NT2/D1 (cell line): ENCODE measurements at regions not wholly inside any gene's neighbourhood (a gene's known extent, or its start where the extent isn't known, plus 50 kb on each side); places are given as distances from the start of the nearest gene placed in this dataset.
"Not testable (repeated sequence)": the region's sequence is repeated elsewhere in the genome, so short reads cannot be mapped to it uniquely, and the experiment has no call there.

Experiments
- DNase-seq: peaks from one replicate; pipeline ENCODE4 v3.0.0-alpha.2; 2011; ENCODE audit warnings: low read depth, low spot score
- H3K27me3 ChIP-seq: 2 replicates; pipeline ENCODE4 v1.6.0; 2011; ENCODE audit warnings: mild to moderate bottlenecking; ENCODE audit not compliant: insufficient read length, insufficient read depth
- H3K36me3 ChIP-seq: 2 replicates; pipeline ENCODE4 v1.6.1; 2011; ENCODE audit warnings: mild to moderate bottlenecking, low read length, mixed read lengths; ENCODE audit not compliant: insufficient read depth, insufficient read length
- H3K4me1 ChIP-seq: 2 replicates; pipeline ENCODE4 v1.5.1; 2011; ENCODE audit not compliant: insufficient read depth, insufficient read length
- H3K4me3 ChIP-seq: 2 replicates; pipeline ENCODE4 v1.5.1; 2011; ENCODE audit warnings: low read depth; ENCODE audit not compliant: insufficient read length
- H3K9ac ChIP-seq: 2 replicates; pipeline ENCODE4 v1.6.0; 2011; ENCODE audit warnings: low read depth; ENCODE audit not compliant: insufficient read length
- H3K9me3 ChIP-seq: 2 replicates; pipeline ENCODE4 v1.5.1; 2011; ENCODE audit warnings: mild to moderate bottlenecking, low read length; ENCODE audit not compliant: insufficient read depth
- SUZ12 ChIP-seq: IDR thresholded peaks from 2 replicates; pipeline ENCODE4 v1.6.1; 2011; ENCODE audit not compliant: insufficient read length, insufficient read depth; ENCODE audit errors: extremely low read depth
- YY1 ChIP-seq: IDR thresholded peaks from 2 replicates; pipeline ENCODE4 v1.6.1; 2011; ENCODE audit not compliant: insufficient read length, insufficient read depth
- ZNF274 ChIP-seq: IDR thresholded peaks from 2 replicates; pipeline ENCODE4 v1.6.1; 2011; ENCODE audit warnings: mild to moderate bottlenecking, low read depth, low read length

- H3K27me3 ChIP-seq: no peaks in the 10 kb centered on the region
- TF ChIP-seq SUZ12: no peak
- TF ChIP-seq YY1: no peak
- no peak for TF ChIP-seq ZNF274
- no peak overlapping the region for H3K9ac ChIP-seq
- H3K4me3 ChIP-seq: no peak overlapping the region
- H3K36me3 ChIP-seq: no peaks in the 10 kb centered on the region
- DNase-seq: no peak
- H3K9me3 ChIP-seq: no peaks in the 10 kb centered on the region
- H3K4me1 ChIP-seq: no peaks in the 10 kb centered on the region
Measured at GRCh38 chr1:197995408-197996258, 78.5 kb downstream of the LHX9 start.

GRCh38 chr1:197996259-197996512, 79.0 kb downstream of the LHX9 start:
- not testable (repeated sequence) for H3K9ac ChIP-seq, H3K4me3 ChIP-seq, H3K36me3 ChIP-seq, H3K27me3 ChIP-seq, H3K4me1 ChIP-seq, H3K9me3 ChIP-seq, DNase-seq

- Histone ChIP-seq H3K36me3 (no peaks in the 10 kb centered on the region), H3K4me3 (no peak overlapping the region), H3K27me3 (no peaks in the 10 kb centered on the region), H3K9ac (no peak overlapping the region), H3K9me3 (no peaks in the 10 kb centered on the region), H3K4me1 (no peaks in the 10 kb centered on the region)
- no peak for TF ChIP-seq SUZ12
- TF ChIP-seq YY1: no peak
- no peak for TF ChIP-seq ZNF274
- no peak for DNase-seq
Measured at GRCh38 chr1:197998110-197998509, 80.9 kb downstream of the LHX9 start.

GRCh38 chr1:198001776-198002408, 84.7 kb downstream of the LHX9 start:
- H3K27me3 ChIP-seq: no peaks in the 10 kb centered on the region
- DNase-seq: no peak
- no peak overlapping the region for H3K4me3 ChIP-seq
- H3K36me3 ChIP-seq: no peaks in the 10 kb centered on the region
- TF ChIP-seq YY1: no peak
- no peak for TF ChIP-seq SUZ12
- TF ChIP-seq ZNF274: no peak
- no peaks in the 10 kb centered on the region for H3K9me3 ChIP-seq
- no peak overlapping the region for H3K9ac ChIP-seq
- H3K4me1 ChIP-seq: no peaks in the 10 kb centered on the region

GRCh38 chr1:198003468-198003867, 86.3 kb downstream of the LHX9 start:
- TF ChIP-seq ZNF274 (no peak), SUZ12 (no peak), YY1 (no peak)
- DNase-seq: no peak
- Histone ChIP-seq H3K36me3 (no peaks in the 10 kb centered on the region), H3K4me1 (no peaks in the 10 kb centered on the region), H3K9me3 (no peaks in the 10 kb centered on the region), H3K27me3 (no peaks in the 10 kb centered on the region), H3K9ac (no peak overlapping the region), H3K4me3 (no peak overlapping the region)

GRCh38 chr1:198007011-198007410, 89.8 kb downstream of the LHX9 start:
- H3K36me3 ChIP-seq: no peaks in the 10 kb centered on the region
- no peak overlapping the region for H3K4me3 ChIP-seq
- H3K27me3 ChIP-seq: no peaks in the 10 kb centered on the region
- no peak overlapping the region for H3K9ac ChIP-seq
- TF ChIP-seq SUZ12 (no peak), YY1 (no peak)
- no peak for DNase-seq
- H3K4me1 ChIP-seq: no peaks in the 10 kb centered on the region
- peaks cover 26% of the 10 kb centered on the region; the same call in 1 of the 2 replicates for H3K9me3 ChIP-seq

- DNase-seq: no peak
- no peak for TF ChIP-seq SUZ12
- TF ChIP-seq ZNF274: no peak
- TF ChIP-seq YY1: no peak
- no peaks in the 10 kb centered on the region for H3K36me3 ChIP-seq
Measured at GRCh38 chr1:198007687-198008607, 90.8 kb downstream of the LHX9 start.

More at GRCh38 chr1:198007687-198008607, 90.8 kb downstream of the LHX9 start:
- Histone ChIP-seq H3K9me3 (peaks cover 26% of the 10 kb centered on the region; the same call in 1 of the 2 replicates), H3K9ac (no peak overlapping the region), H3K27me3 (no peaks in the 10 kb centered on the region), H3K4me1 (no peaks in the 10 kb centered on the region), H3K4me3 (no peak overlapping the region)
